Loucy (cell line): ENCODE measurements at regions not wholly inside any gene's neighbourhood (a gene's known extent, or its start where the extent isn't known, plus 50 kb on each side); places are given as distances from the start of the nearest gene placed in this dataset.

ENCODE experiments used
- H2AFZ ChIP-seq: fragments of 200-600 bp; sonication (generic); 2 replicates; pipeline ENCODE4 v1.6.0; 2016; ENCODE audit warnings: antibody characterized with exemption, mild to moderate bottlenecking, low read length, moderate library complexity
- H3F3A ChIP-seq: fragments of 200-600 bp; 2 replicates; pipeline ENCODE4 v1.6.0; 2016; ENCODE audit warnings: antibody characterized with exemption, low read depth, mild to moderate bottlenecking
- H3K27me3 ChIP-seq: fragments of 200-600 bp; sonication (generic); 2 replicates; pipeline ENCODE4 v1.6.1; 2014; ENCODE audit warnings: low read length, mild to moderate bottlenecking; ENCODE audit not compliant: insufficient read depth, poor library complexity, severe bottlenecking
- H3K36me3 ChIP-seq: fragments of 200-600 bp; sonication (generic); 2 replicates; pipeline ENCODE4 v1.6.1; 2016; ENCODE audit warnings: low read length; ENCODE audit not compliant: insufficient read depth
- H3K4me1 ChIP-seq: fragments of 200-600 bp; sonication (generic); 2 replicates; pipeline ENCODE4 v1.5.1; 2014; ENCODE audit warnings: low read length, mild to moderate bottlenecking; ENCODE audit not compliant: insufficient read depth, poor library complexity, severe bottlenecking
- H3K4me2 ChIP-seq: fragments of 200-600 bp; sonication (generic); 2 replicates; pipeline ENCODE4 v1.6.0; 2014; ENCODE audit warnings: antibody characterized with exemption, low read length, low read depth, mild to moderate bottlenecking; ENCODE audit not compliant: poor library complexity, severe bottlenecking
- H3K4me3 ChIP-seq: fragments of 200-600 bp; sonication (generic); 2 replicates; pipeline ENCODE4 v1.5.1; 2014; ENCODE audit warnings: low read length, mild to moderate bottlenecking, mixed read lengths; ENCODE audit not compliant: poor library complexity, severe bottlenecking
- H3K79me2 ChIP-seq: fragments of 200-600 bp; sonication (generic); 2 replicates; pipeline ENCODE4 v1.6.1; 2014; ENCODE audit warnings: low read length; ENCODE audit not compliant: insufficient read depth
- H3K9ac ChIP-seq: fragments of 200-600 bp; sonication (generic); 2 replicates; pipeline ENCODE4 v1.6.0; 2014; ENCODE audit warnings: mild to moderate bottlenecking, low read depth, low read length, moderate library complexity; ENCODE audit not compliant: poor library complexity, severe bottlenecking
- H3K9me2 ChIP-seq: fragments of 200-600 bp; sonication (generic); replicated peaks from 2 replicates; pipeline ENCODE4 v1.6.1; 2016; ENCODE audit warnings: low read depth, low read length, mixed read lengths
- H3K9me3 ChIP-seq: fragments of 200-600 bp; sonication (generic); 2 replicates; pipeline ENCODE4 v1.6.1; 2014; ENCODE audit warnings: mild to moderate bottlenecking, antibody characterized with exemption, low read length, low read depth; ENCODE audit not compliant: insufficient read depth
- H4K20me1 ChIP-seq: fragments of 200-600 bp; sonication (generic); 2 replicates; pipeline ENCODE4 v1.6.0; 2014; ENCODE audit warnings: antibody characterized with exemption, low read length, mild to moderate bottlenecking; ENCODE audit not compliant: insufficient read depth, poor library complexity, severe bottlenecking
- CTCF ChIP-seq: fragments of 200-600 bp; sonication (generic); conservative IDR thresholded peaks from 2 replicates; pipeline ENCODE4 v1.5.1; 2014; ENCODE audit warnings: mild to moderate bottlenecking, antibody characterized with exemption, low read length
- EZH2phosphoT487 ChIP-seq: fragments of 200-600 bp; IDR thresholded peaks from 2 replicates; pipeline ENCODE4 v1.6.1; 2018; ENCODE audit warnings: antibody characterized with exemption, mild to moderate bottlenecking, moderate library complexity, borderline replicate concordance

GRCh38 chr5:154647761-154648145 is 107.4 kb upstream of the LARP1 start:
- H3K79me2 ChIP-seq, result no peaks in the 10 kb centered on the region
- no peak overlapping the region for H3K4me2 ChIP-seq
- no peaks in the 10 kb centered on the region for H3K27me3 ChIP-seq
- H2AFZ ChIP-seq, result no peak overlapping the region
- H3K4me3 ChIP-seq, result no peak overlapping the region
- no peaks in the 10 kb centered on the region for H3K9me2 ChIP-seq
- H3K4me1 ChIP-seq, result no peaks in the 10 kb centered on the region
- H3K36me3 ChIP-seq, result no peaks in the 10 kb centered on the region
- no peaks in the 10 kb centered on the region for H3F3A ChIP-seq
- no peak for TF ChIP-seq CTCF
- no peak for TF ChIP-seq EZH2phosphoT487
- no peaks in the 10 kb centered on the region for H3K9me3 ChIP-seq
- no peak overlapping the region for H3K9ac ChIP-seq
- H4K20me1 ChIP-seq, result no peaks in the 10 kb centered on the region

DNA sequence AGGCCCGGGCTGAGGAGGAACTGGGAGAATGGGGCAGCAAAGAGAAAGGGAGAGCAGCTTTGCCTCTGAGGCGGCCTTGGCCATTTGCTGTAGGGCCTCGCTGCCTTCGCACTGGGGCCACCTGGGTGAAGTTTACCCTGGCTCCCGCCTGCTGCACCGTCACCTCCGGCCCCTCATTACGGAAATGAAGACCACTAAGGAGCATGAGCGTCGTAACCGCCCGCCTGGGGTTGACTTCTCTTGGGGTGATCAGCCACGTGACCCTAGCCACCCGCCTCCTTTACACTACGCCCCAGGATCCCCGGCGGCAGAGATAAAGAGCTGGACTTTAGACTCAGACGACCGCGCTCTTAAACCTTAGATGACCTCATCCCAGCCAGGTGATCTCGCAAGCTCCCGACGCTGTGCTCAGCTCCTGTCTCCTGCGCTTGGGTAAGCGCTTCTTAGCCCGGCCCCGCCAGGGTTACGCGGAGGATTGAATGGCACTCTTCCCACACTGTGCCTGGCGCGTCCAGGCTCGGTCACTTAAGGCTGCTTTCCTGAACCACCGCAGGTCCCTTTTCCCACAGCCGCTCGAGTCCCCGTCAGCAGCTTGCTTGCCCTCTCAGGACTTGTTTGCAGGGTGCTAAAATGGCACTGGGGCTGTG is 107.9 kb upstream of the LARP1 start:
- TF ChIP-seq CTCF (no peak), EZH2phosphoT487 (no peak)
- Histone ChIP-seq H3K4me3 (no peak overlapping the region), H2AFZ (no peak overlapping the region), H3K4me1 (no peaks in the 10 kb centered on the region), H4K20me1 (no peaks in the 10 kb centered on the region), H3K4me2 (no peak overlapping the region), H3K9me2 (no peaks in the 10 kb centered on the region), H3F3A (no peaks in the 10 kb centered on the region), H3K9me3 (no peaks in the 10 kb centered on the region), H3K9ac (no peak overlapping the region), H3K27me3 (no peaks in the 10 kb centered on the region), H3K36me3 (no peaks in the 10 kb centered on the region), H3K79me2 (no peaks in the 10 kb centered on the region)

- Histone ChIP-seq H2AFZ (no peak overlapping the region), H3K36me3 (no peaks in the 10 kb centered on the region), H3K9ac (no peak overlapping the region), H3K4me3 (no peak overlapping the region), H3K4me2 (no peak overlapping the region), H3K9me2 (no peaks in the 10 kb centered on the region), H3K79me2 (no peaks in the 10 kb centered on the region), H3K9me3 (no peaks in the 10 kb centered on the region), H3K4me1 (no peaks in the 10 kb centered on the region), H3F3A (no peaks in the 10 kb centered on the region), H4K20me1 (no peaks in the 10 kb centered on the region), H3K27me3 (no peaks in the 10 kb centered on the region)
- TF ChIP-seq CTCF (no peak), EZH2phosphoT487 (no peak)
Observed at GRCh38 chr5:154646745-154647113, 108.4 kb upstream of the LARP1 start.
